GM21390 (cell line): ENCODE measurements at regions not wholly inside any gene's neighbourhood (a gene's known extent, or its start where the extent isn't known, plus 50 kb on each side); places are given as distances from the start of the nearest gene placed in this dataset.

ENCODE experiments used
- ATAC-seq: cut with Tn5 transposase; IDR thresholded peaks from one replicate; pipeline ENCODE4 v1.9.1; 2021; ENCODE audit not compliant: unreplicated experiment

DNA sequence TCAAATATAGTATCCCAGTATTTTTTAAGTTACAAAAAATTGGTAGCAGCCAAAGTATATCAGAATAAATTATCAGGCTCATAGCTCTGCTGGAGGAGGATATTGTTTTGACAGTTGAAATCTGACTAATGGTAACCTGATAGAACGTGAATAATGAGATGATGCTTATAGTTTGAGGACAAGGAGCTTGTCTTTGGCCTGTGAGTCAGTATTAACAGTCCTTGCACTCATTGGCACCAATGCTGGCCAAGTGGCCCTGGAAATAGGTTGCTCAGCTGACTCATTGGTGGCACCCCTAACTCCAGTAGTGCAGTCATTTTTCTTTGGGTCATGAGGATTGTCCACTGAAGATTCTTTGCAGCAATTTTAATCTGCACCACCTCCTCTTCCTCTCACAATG is 203.3 kb upstream of the JADE1 start:
- ATAC-seq, result no peak

DNA sequence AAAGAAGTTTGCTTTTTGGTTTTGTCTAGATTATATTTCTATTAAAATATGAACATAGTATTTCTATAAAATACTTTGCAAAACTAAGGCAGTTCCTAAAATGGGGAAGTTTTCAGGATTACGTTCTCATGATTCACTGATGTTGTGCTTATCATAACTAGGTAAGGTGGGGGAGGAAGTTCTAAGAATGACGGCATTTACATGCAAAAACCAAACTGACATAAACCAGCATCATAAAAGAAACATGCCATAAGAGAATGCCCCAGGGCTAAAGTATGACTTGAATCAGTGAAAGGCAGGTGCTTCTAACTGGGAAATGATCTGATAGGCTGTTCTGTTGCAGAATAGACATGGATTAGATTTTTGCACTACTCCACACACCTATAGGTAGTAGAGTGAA is 204.7 kb upstream of the JADE1 start:
- no peak for ATAC-seq

DNA sequence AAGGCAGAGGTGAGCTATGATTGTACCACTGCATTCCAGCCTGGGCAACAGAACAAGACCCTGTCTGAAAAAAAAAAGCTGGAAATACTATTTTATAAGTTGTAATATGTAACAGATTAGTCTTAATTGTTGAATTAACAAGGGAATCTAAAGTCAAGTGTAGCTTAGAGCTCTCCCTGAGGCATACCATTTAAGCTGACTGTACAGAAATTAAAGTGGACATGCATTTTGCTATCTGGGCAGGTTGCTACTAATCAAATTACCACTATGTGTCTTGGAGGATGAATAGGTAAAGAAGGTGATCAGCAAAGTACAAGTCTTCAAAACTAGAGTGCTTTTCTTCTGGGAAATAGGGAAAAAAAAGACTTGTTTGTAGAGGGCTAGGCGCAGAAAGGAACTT is 205.3 kb upstream of the JADE1 start:
- no peak for ATAC-seq

DNA sequence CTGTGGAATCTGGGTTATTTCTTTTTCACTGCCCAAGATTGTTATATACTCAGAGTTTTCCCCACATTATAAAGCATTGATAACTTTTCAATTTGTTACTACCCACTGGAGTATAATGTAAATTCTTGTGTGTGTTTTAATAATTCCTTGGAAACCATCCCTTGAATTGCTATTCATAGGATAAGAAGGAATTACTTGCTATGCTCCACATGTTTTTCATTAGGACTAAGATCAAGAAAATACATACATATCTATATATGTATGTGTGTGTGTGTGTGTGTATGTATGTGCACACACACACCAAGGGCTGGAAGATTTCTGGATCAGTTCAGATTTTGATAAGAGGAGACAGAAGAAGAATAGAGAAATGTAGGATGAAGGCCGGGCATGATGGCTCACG is 206.4 kb upstream of the JADE1 start:
- no peak for ATAC-seq

DNA sequence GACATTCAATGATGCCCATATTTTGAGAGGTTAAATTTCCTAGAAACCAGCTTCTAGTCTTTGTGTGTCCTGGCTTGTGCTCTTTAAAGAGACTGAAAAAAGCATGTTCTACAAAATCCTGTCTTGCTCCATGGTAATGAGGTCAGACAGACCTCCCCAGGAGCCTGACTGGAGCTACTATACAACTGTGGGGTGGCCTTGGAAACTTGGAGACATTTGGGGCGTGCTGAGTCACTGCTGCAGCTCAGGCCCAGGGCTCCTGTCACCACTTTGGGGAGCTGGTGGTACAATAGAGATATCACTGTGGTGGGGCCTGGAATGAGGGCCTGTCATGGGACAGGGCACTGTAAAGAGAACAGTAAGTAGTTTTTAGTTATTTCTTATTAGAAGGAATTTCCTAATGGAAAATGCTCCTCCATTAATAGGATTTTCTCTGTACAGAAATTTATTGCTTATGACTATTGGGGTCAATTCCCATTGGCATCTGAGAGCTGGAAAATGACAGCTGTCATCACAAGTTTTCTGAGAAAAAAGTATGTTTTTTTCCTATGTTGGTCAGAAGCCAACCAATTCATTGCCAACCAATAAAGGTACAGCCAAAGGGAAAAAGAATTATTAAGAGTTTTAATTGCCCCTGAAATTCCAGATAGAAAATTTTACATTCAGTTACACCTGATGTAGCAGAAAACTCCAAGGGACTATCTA is 207.4 kb upstream of the JADE1 start:
- ATAC-seq, result no peak

DNA sequence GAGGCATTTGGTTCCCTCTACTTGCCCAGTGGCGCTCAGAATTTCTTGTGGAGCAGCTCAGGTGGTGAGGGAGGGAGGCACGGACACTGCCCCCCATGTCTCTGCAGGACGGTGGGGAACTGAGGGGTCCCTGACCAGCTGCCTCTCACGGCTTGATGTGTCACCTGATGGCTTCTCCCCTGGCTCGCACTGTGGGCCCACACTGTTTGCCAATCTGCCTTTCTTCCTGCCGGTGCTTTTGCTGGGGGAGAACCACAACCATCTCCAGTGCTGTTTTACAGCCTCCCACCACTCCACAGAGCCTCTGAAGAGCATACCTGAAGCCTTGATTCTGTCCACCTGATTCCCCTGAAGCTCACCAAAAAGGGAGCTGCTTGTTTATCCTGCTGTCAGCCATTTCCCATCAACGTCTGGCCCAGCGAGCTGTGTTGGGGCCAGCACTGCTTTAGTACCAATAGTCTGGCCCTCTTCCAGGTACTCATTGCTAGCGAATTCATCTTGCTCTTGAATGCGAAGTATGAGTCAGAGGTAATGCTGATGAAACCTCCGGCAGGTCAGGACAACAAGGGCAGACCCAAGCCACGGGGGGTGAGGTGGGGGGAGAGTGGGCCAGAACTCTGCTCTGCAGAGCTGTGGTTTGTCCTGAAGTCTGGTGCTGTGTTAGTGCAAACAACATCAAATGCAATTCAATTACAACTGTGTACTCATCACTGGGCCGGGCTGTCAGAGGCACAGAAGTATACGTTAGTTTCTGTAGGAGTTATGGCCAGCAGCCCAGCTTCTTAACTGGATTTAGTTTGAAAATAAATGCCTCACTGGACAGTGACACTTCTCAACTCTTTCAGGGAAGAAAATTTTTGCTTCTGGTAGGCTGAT is 208.3 kb upstream of the JADE1 start:
- ATAC-seq, result no peak

DNA sequence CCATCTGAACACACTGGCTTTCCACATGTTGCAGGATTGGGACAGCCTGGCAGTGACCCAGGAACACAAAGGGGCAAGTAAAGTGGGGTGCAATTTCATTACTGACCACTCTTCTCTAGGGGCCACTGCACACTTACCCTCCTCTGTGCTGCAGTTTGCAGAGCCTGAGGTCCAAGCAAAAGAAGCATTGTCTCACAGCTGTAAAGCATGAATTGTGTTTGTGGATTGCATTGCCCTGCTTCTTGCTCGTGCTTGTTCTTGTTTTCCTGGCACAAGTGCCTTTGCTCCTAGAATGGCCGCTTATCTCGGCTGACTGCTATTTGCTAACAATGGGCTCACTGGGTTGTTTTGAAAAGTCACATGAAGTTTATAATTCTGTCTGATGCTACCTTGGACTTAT is 209.1 kb upstream of the JADE1 start:
- no peak for ATAC-seq

DNA sequence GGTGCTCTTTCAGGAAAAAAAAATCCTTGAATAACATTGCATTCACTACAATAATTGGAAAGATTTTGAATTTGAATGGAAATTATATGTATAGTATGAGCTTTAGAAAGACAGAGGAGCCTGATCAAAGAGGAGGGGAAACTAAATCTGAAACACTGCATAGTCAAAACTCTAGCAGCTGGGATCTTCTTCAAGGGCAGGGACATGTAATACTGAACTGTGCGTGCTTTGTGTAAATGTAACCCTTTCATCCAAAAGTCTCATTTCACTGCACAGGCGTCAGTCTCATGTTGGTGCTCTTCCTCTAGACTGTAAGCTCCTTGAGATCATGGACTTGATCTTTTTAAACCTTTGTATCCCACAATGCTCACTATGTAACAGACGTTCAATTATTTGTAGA is 212.0 kb upstream of the JADE1 start:
- no peak for ATAC-seq

DNA sequence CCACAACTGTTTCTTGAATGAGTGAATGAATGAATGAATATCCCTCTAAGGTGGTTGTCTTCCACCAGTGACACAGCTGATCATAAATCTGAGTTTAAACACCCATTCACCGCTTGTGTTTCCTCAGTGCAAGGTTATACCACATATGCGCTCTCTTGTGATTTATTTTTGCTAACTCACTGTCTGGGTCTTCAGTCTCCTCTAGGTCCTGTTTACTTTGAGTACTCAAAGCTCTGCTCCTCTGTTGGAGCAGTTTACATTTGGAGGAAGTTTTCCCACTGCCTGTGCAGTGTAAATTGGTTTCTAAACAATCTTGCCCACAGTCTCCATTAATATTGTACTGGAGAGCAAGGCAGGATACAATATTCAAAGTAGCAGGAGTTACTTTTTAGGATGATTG is 212.6 kb upstream of the JADE1 start:
- no peak for ATAC-seq

DNA sequence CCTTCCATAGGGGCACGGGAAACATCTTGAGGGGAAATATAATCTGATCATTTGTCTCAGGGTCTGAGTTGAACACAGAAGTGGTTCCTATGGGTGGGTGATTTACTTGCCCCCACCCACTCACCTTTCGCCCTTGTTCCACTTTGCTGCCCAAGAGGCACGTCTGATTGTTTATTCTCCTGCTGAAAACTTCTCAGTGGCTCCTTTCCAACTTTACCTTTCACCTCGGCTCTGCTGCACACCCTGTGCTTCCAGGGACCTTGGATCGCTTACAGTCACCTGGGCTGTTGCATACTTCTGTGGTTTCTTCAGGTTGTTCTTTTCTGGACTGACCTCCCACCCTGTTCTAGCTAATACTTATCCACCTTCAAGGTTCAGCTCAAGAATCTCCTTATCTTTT is 213.4 kb upstream of the JADE1 start:
- ATAC-seq, result no peak

DNA sequence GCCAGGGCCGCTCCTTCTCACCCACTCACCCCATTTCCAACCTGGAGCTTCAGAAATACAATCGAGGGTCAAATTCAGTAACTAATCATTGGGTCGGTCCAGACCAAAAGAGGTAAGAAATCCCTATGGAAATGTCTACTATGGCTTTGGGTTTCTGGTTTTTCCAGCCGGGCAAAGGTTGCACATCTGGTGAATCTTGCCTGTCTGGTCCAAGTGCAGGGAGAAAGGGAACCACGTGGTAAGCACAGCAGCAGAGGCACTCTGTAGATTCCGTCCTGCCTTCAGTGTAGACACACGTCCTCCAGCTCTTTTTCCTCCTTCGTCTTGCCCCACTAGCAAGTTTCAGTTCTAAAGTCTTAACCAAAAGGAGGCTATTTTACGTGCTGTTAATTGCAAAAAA is 218.0 kb upstream of the JADE1 start:
- no peak for ATAC-seq

DNA sequence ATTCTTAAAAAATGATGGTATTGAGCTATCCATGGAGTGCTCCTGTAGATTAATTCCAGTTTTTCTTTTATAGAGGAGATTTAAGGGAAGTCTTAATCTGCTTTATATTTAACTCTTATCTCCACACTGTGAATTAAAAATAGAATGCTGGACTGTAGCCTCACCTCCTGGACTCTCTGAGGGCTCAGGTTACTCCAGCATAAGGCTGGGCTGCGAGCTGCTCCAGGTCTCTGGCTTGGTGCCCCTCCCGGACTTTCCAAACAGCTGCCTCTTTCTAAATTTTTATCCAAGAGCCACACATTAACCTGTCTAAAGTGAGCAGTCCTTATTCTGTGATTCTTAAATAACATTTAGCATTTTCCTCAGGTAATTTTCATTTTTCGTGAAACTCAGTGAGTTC is 218.7 kb upstream of the JADE1 start:
- ATAC-seq, result no peak

DNA sequence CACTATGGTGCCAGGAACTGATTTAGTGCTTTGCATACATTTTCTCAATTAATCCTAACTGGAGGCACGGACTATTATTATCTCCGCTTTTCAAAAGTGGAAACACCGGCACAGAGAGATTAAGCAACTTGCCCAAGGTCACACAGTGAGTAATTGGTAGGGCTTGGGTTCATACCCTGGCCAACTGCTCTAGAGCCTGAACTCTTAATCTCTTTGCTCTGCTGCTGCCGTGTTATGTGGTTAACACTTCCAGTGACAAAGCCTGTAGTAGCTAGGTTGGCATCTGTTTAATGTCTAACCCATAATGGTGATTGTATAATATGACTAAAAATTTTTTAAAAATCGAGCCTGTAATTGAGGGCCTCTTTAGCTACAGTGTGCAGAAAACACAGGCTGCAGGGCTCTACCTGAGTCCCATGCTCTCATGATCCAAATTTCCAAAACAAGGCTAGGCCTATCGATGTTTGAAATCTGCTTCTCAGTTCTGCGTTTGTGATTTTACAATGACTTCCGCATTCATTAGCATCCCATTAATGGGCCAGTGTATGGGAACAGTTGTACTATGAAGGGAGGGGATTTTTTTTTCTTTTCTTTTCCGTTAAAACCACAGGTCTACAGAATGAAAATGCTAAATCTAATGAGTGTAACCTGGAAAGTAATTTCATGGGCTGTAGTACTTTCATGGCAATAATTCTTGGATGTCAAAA is 219.3 kb upstream of the JADE1 start:
- ATAC-seq, result no peak

DNA sequence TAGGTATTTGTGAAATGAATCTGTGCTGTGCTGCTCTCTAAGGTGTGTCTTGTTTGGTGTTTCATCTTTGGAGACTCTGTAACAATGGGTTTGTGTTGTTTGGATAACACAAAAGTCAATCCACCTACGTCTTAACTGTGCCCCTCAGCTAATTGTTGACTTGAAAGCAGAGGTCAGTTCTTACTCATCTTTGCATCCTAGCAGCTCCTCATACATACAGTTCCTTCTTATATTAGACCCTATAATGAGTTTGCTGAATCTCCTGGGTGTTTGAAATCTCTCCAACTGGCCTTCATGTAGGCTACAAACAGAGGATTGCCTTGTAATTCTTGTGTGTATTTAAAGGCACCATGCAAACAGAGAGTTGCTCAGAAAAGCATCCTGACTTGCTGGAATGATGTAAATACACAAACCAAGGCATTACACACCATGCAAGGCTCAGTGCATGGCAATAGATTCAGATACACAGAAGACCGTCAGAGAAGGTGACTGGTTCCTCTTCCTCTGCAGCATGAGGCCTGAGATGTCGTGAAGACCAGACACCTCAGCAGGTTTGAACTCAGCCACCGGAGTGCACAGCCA is 220.0 kb upstream of the JADE1 start:
- ATAC-seq, result no peak

DNA sequence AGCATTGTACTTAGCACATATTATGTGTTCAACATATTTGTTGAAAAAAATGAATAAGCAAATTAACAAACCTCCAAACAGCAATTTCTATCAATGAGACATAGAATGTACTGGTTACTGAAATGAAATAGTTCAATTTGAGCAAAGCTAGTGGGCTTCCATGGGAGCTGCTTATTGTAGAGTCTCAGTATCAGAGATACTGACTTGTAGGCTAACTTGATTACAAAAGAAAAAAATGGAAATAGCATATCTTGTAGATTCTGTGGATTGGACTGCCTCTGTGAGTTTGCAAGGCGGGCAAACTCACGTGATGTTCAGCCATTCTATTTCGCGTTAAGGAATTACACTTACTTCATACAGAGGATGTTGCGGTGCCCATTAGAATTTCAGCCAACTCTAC is 222.1 kb upstream of the JADE1 start:
- no peak for ATAC-seq

DNA sequence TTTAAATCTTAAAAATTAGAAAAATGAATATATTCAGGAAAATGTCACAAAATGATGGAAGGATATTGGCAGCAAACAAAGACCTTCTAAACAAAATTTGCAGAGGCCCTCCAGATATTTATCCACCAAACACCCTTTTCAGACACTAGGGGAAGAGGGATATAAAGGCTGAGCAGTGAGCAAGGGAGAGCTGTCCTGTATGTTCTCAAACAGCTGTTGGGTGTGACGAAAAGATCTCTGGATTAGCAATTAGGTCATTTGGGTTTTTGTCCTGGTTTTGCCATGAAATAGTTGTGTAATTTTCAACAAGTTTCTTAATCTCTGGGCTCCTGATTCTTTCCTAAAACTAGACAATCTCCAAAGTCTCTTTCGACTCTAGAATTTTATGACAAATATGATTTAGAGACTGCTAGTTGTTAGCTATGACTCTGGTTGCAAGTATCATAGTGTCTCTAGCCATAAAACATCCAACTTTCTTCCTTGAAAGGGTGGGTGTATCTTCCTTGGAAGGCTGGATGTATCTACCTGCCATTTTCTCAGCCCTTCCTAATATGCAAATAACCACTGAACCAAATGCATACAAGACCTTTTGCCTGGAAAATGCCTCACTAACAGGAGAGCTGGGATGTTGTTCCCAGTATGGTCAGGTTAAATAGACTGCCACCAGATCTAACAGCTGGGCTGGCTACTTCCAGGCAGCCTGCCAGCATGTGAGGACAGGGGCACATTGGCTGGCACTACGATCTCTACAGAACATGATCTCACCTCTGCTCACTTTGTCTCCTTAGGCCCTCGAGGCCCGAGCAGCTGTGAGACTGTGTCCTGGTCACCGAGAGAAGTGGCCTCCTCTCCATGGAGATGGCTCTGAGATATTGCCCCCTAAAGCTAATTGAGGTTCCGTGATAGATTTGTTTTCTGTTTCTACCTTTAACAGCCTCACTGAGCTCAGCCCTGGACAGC is 225.5 kb upstream of the JADE1 start:
- ATAC-seq, result no peak

DNA sequence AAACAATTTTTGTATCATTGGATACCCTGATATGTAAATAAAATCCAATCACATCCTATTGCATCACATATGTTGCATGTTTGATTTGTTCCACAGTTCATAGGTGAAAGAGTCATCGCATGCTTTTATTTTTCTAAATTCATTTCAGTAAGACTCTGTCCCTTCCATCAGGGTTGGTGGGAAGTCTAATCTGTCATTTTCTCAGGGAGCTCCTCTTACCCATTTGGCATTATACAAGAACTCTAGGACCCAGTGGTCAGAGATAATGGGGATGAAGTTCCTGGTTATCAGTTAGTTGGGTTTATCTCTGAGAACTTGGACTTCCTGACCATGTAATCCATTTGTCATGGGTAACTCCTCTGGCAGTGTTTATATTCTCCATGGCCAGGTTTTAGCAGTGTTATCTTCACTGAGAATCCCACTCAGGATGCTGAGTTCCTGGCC is 227.1 kb upstream of the JADE1 start:
- no peak for ATAC-seq

DNA sequence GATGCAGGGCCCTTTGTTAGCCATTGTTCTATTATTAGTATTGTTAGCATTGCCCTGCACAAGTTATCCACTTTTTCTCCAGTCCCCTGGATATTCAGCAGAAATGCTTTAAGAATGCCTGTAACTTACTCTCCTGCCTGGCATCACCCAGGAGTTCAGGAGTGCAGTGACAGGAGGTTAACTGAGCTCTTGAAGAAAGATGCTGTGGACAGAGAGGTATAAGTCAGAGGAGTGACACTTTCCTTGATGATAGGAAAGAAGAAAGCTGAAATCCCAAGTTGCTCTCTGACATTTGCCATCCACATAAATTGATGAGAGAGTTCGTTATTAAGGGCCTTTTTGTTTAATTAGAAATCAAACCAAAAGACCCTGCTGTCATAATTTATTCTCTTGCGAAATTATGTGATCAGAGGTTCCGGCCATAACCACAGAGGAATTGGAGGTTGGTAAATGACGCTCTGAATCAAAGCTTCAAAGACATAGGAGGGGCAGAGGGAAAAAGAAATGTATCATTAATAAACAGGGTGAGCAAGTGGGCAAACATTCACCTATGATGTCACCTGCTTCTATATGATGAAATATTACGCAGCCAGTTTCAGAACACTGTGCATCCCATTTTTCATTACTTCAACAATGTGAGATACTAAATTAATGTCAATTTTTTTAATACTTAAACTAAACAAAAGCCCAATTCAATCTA is 230.2 kb upstream of the JADE1 start:
- ATAC-seq, result no peak

DNA sequence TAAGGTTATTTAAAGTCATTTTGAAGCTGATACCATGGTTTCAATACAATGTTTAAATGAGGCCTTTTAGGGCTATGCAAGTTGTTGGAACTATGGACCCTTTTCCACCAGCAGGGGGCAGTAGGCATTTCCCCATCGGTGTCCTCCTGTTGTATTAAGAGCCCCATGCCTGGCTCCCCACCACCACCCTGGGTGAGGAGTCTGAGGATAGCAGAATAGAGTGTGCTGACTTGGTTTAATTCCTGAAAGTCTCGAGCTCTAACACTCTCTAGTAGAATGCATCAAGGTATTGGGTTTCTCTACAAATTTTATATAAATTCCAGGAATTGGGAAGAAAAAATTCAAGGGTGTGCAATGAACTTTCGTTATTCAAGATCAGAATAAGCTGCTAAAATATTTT is 234.8 kb upstream of the JADE1 start:
- ATAC-seq, result peak; percentile 90
